Prostate gland (tissue), 2 donors: ENCODE measurements at regions not wholly inside any gene's neighbourhood (a gene's known extent, or its start where the extent isn't known, plus 50 kb on each side); places are given as distances from the start of the nearest gene placed in this dataset.
"Not testable (repeated sequence)": the region's sequence is repeated elsewhere in the genome, so short reads cannot be mapped to it uniquely, and the experiment has no call there.

Source experiments
- POLR2A ChIP-seq: fragments of 450-650 bp; IDR thresholded peaks from one replicate; pipeline ENCODE4 v1.6.1; 2016; ENCODE audit warnings: antibody characterized with exemption, mild to moderate bottlenecking
- TF ChIP-seq, protein P1 (sequence below), 4 experiments: fragments of 200-600 bp in 2 of 4; fragments of 450-650 bp in 2 of 4; sonication (generic) in 2 of 4; IDR thresholded peaks; 1 replicate in 3 of 4; 2 replicates in 1 of 4; pipeline ENCODE4 v1.5.1; 2016 to 2019; ENCODE audit warnings: antibody characterized with exemption in 4 of 4, mild to moderate bottlenecking in 2 of 4, moderate library complexity in 2 of 4

DNA sequence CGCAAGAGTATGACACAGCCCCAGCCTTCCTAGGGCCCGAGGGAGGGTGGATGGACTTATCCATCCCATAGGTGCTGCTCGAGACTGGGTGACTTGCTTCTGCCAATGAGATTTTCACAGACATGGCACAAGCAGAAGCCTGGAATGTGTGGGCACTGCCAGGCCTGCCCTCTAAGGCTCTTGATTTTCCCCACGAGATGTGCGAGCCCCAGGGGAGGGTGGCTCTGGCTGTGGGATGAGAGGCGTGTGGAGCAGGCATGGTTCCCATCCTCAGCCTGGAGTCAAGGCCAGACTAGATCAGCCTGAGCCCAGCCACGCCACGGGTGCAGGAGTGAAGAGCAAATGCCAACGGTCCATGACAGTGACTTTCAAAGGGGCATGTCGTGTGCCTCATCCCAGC lies 148.9 kb downstream of the RTP5 start:
- TF ChIP-seq, protein P1, sequence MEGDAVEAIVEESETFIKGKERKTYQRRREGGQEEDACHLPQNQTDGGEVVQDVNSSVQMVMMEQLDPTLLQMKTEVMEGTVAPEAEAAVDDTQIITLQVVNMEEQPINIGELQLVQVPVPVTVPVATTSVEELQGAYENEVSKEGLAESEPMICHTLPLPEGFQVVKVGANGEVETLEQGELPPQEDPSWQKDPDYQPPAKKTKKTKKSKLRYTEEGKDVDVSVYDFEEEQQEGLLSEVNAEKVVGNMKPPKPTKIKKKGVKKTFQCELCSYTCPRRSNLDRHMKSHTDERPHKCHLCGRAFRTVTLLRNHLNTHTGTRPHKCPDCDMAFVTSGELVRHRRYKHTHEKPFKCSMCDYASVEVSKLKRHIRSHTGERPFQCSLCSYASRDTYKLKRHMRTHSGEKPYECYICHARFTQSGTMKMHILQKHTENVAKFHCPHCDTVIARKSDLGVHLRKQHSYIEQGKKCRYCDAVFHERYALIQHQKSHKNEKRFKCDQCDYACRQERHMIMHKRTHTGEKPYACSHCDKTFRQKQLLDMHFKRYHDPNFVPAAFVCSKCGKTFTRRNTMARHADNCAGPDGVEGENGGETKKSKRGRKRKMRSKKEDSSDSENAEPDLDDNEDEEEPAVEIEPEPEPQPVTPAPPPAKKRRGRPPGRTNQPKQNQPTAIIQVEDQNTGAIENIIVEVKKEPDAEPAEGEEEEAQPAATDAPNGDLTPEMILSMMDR (IDR thresholded peaks at IDR 0.05) = not testable (repeated sequence)
- TF ChIP-seq POLR2A = not testable (repeated sequence)
